ENCODE measurements at regions not wholly inside any gene's neighbourhood (a gene's known extent, or its start where the extent isn't known, plus 50 kb on each side); places are given as distances from the start of the nearest gene placed in this dataset.

GRCh38 chr6:82641677-82642076, 278.1 kb downstream of the TPBG start:
- Histone ChIP-seq H4K20me1 (ENCODE audit: control insufficient read depth, extremely low read depth, insufficient read depth, low read length) (no peaks in the 10 kb centered on the region), H2AFZ (ENCODE audit: control insufficient read depth, low read length) (no peak overlapping the region), H3K9me3 (ENCODE audit: control insufficient read depth, low read depth, low read length) (no peaks in the 10 kb centered on the region), H3K79me2 (ENCODE audit: control insufficient read depth, insufficient read depth, low read length) (no peaks in the 10 kb centered on the region), H3K4me3 (ENCODE audit: control insufficient read depth in 2 of 3, extremely low read depth in 1 of 3, insufficient read depth in 2 of 3, low read depth in 1 of 3, low read length in 3 of 3) (no peak overlapping the region), H3K4me1 (ENCODE audit: control insufficient read depth, extremely low read depth, insufficient read depth, low read length) (no peaks in the 10 kb centered on the region), H3K27me3 (ENCODE audit: control insufficient read depth, extremely low read depth, insufficient read depth, low read length) (no peaks in the 10 kb centered on the region), H3K4me2 (ENCODE audit: control insufficient read depth, extremely low read depth, insufficient read depth, low read depth, low read length) (no peak overlapping the region), H3K9me1 (ENCODE audit: control insufficient read depth, extremely low read depth, insufficient read depth, low read length) (no peaks in the 10 kb centered on the region), H3K36me3 (ENCODE audit: control insufficient read depth in 2 of 2, extremely low read depth in 1 of 2, insufficient read depth in 2 of 2, low read length in 2 of 2) (no peaks in the 10 kb centered on the region), H3K9ac (ENCODE audit: control insufficient read depth, extremely low read depth, insufficient read depth, low read length) (no peak overlapping the region), H3K27ac (ENCODE audit: control insufficient read depth, insufficient read depth, low read length) (no peak overlapping the region)
- DNase-seq (ENCODE audit: low read depth, low spot score) (no peak), FAIRE-seq (no peak)
- TF ChIP-seq EZH2 (IDR thresholded peaks at IDR 0.05; ENCODE audit: low read length) = no peak
- no peak for TF ChIP-seq CTCF (optimal IDR thresholded peaks at IDR 0.05 in 1 of 3, IDR thresholded peaks at IDR 0.05 in 1 of 3, conservative IDR thresholded peaks at IDR 0.05 in 1 of 3; ENCODE audit: extremely low read depth in 1 of 3, insufficient read depth in 2 of 3, low read length in 3 of 3)
- dilution Hi-C loops (cut with MboI; ENCODE audit: extremely low pct_ligation_motif_present, low sequenced_read_pairs) = no loop called here

GRCh38 chr6:82645536-82646230, 282.1 kb downstream of the TPBG start:
- Histone ChIP-seq H3K9me3 (ENCODE audit: control insufficient read depth, low read depth, low read length) (no peaks in the 10 kb centered on the region), H3K9me1 (ENCODE audit: control insufficient read depth, extremely low read depth, insufficient read depth, low read length) (no peaks in the 10 kb centered on the region), H3K79me2 (ENCODE audit: control insufficient read depth, insufficient read depth, low read length) (no peaks in the 10 kb centered on the region), H2AFZ (ENCODE audit: control insufficient read depth, low read length) (no peak overlapping the region), H3K27ac (ENCODE audit: control insufficient read depth, insufficient read depth, low read length) (no peak overlapping the region), H3K36me3 (ENCODE audit: control insufficient read depth in 2 of 2, extremely low read depth in 1 of 2, insufficient read depth in 2 of 2, low read length in 2 of 2) (no peaks in the 10 kb centered on the region), H3K4me1 (ENCODE audit: control insufficient read depth, extremely low read depth, insufficient read depth, low read length) (no peaks in the 10 kb centered on the region), H3K4me2 (ENCODE audit: control insufficient read depth, extremely low read depth, insufficient read depth, low read depth, low read length) (no peak overlapping the region), H3K9ac (ENCODE audit: control insufficient read depth, extremely low read depth, insufficient read depth, low read length) (no peak overlapping the region), H4K20me1 (ENCODE audit: control insufficient read depth, extremely low read depth, insufficient read depth, low read length) (no peaks in the 10 kb centered on the region), H3K27me3 (ENCODE audit: control insufficient read depth, extremely low read depth, insufficient read depth, low read length) (no peaks in the 10 kb centered on the region), H3K4me3 (ENCODE audit: control insufficient read depth in 2 of 3, extremely low read depth in 1 of 3, insufficient read depth in 2 of 3, low read depth in 1 of 3, low read length in 3 of 3) (no peak overlapping the region)
- TF ChIP-seq EZH2 (IDR thresholded peaks at IDR 0.05; ENCODE audit: low read length) = no peak
- no peak for TF ChIP-seq CTCF (optimal IDR thresholded peaks at IDR 0.05 in 1 of 3, IDR thresholded peaks at IDR 0.05 in 1 of 3, conservative IDR thresholded peaks at IDR 0.05 in 1 of 3; ENCODE audit: extremely low read depth in 1 of 3, insufficient read depth in 2 of 3, low read length in 3 of 3)
- DNase-seq (ENCODE audit: low read depth, low spot score) (no peak), FAIRE-seq (no peak)
- dilution Hi-C loops (cut with MboI; ENCODE audit: extremely low pct_ligation_motif_present, low sequenced_read_pairs) = no loop called here

Data from keratinocyte (primary cell).